ENCODE measurements at regions not wholly inside any gene's neighbourhood (a gene's known extent, or its start where the extent isn't known, plus 50 kb on each side); places are given as distances from the start of the nearest gene placed in this dataset.

DNA sequence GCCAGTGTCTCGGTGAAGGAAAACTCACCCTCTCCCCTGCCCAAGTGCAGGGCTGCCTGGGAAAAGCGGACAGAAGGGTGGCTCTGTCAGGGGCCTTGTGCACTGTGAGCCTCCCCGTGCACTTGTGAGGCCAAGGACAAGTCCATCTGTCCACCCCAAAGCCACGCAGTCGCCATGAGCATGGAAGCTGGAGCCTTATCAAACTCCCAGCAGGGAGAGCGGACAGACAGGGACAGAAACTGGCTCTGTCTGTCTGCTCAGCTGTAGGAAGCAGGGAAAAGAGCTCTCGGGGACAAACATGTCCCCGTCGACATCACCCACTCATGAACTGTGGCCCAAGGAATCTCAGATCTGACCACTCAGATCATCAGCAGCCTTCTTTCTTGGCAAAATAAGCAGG, 1385.4 kb downstream of the TBC1D22A start:
- TF ChIP-seq, protein P1, sequence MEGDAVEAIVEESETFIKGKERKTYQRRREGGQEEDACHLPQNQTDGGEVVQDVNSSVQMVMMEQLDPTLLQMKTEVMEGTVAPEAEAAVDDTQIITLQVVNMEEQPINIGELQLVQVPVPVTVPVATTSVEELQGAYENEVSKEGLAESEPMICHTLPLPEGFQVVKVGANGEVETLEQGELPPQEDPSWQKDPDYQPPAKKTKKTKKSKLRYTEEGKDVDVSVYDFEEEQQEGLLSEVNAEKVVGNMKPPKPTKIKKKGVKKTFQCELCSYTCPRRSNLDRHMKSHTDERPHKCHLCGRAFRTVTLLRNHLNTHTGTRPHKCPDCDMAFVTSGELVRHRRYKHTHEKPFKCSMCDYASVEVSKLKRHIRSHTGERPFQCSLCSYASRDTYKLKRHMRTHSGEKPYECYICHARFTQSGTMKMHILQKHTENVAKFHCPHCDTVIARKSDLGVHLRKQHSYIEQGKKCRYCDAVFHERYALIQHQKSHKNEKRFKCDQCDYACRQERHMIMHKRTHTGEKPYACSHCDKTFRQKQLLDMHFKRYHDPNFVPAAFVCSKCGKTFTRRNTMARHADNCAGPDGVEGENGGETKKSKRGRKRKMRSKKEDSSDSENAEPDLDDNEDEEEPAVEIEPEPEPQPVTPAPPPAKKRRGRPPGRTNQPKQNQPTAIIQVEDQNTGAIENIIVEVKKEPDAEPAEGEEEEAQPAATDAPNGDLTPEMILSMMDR (IDR thresholded peaks at IDR 0.05): no peak
- no peak for TF ChIP-seq POLR2A (IDR thresholded peaks at IDR 0.05)

Measured in esophagus squamous epithelium (tissue), 4 donors.